HL-60 (cell line): ENCODE measurements at regions not wholly inside any gene's neighbourhood (a gene's known extent, or its start where the extent isn't known, plus 50 kb on each side); places are given as distances from the start of the nearest gene placed in this dataset.

ENCODE experiments used
- CTCF ChIP-seq: IDR thresholded peaks from one replicate; pipeline ENCODE4 v1.5.1; 2011; ENCODE audit warnings: low read length, control low read depth, inconsistent platforms; ENCODE audit not compliant: insufficient read depth
- GABPA ChIP-seq: IDR thresholded peaks from 2 replicates; pipeline ENCODE4 v1.6.1; 2012; ENCODE audit warnings: low read depth
- POLR2AphosphoS5 ChIP-seq: IDR thresholded peaks from 2 replicates; pipeline ENCODE4 v1.6.1; 2012; ENCODE audit warnings: low read depth

- no peak for TF ChIP-seq CTCF
- TF ChIP-seq POLR2AphosphoS5 = no peak
- TF ChIP-seq GABPA = no peak
These were observed 1398.5 kb upstream of the CELF4 start for GRCh38 chr18:38963943-38964660.
